ENCODE measurements at regions not wholly inside any gene's neighbourhood (a gene's known extent, or its start where the extent isn't known, plus 50 kb on each side); places are given as distances from the start of the nearest gene placed in this dataset.

GRCh38 chr5:72659726-72660125 is 152.5 kb upstream of the ZNF366 start:
- Histone ChIP-seq H3K4me1 (replicated peaks in 1 of 2) (no peaks in the 10 kb centered on the region), H3K36me3 (replicated peaks in 1 of 2) (no peaks in the 10 kb centered on the region), H3K4me3 (no peak overlapping the region), H3K27me3 (no peaks in the 10 kb centered on the region), H3K9me3 (replicated peaks in 1 of 3) (no peaks in the 10 kb centered on the region), H3K27ac (no peak overlapping the region)
- intact Hi-C loops (cut with DNase I), result no loop called here
- TF ChIP-seq POLR2A (IDR thresholded peaks at IDR 0.05), result no peak
- TF ChIP-seq CTCF (IDR thresholded peaks at IDR 0.05), result no peak
- WGBS, 4 donors, result 90 to 91% (median 90%) methylated on average over 4 of the region's 4 CpGs
- DNase-seq, result no peak

GRCh38 chr5:72658761-72659540 is 151.7 kb upstream of the ZNF366 start:
- Histone ChIP-seq H3K27me3 (no peaks in the 10 kb centered on the region), H3K9me3 (replicated peaks in 1 of 3) (no peaks in the 10 kb centered on the region), H3K4me3 (no peak overlapping the region), H3K36me3 (replicated peaks in 1 of 2) (no peaks in the 10 kb centered on the region), H3K27ac (no peak overlapping the region), H3K4me1 (replicated peaks in 1 of 2) (no peaks in the 10 kb centered on the region)
- intact Hi-C loops (cut with DNase I), result no loop called here
- TF ChIP-seq CTCF (IDR thresholded peaks at IDR 0.05) (no peak), POLR2A (IDR thresholded peaks at IDR 0.05) (no peak)
- no peak for DNase-seq
- 83 to 93% (median 88%) methylated on average over 4 of the region's 4 CpGs for WGBS, 4 donors

GRCh38 chr5:72658161-72658560 is 151.0 kb upstream of the ZNF366 start:
- intact Hi-C loops (cut with DNase I), result no loop called here
- Histone ChIP-seq H3K4me1 (replicated peaks in 1 of 2) (no peaks in the 10 kb centered on the region), H3K36me3 (replicated peaks in 1 of 2) (no peaks in the 10 kb centered on the region), H3K9me3 (replicated peaks in 1 of 3) (no peaks in the 10 kb centered on the region), H3K27ac (no peak overlapping the region), H3K27me3 (no peaks in the 10 kb centered on the region), H3K4me3 (no peak overlapping the region)
- 91 to 96% (median 93%) methylated on average over 3 of the region's 3 CpGs for WGBS, 4 donors
- TF ChIP-seq CTCF (IDR thresholded peaks at IDR 0.05), result no peak
- TF ChIP-seq POLR2A (IDR thresholded peaks at IDR 0.05), result no peak
- no peak for DNase-seq

- Histone ChIP-seq H3K9me3 (replicated peaks in 1 of 3) (no peaks in the 10 kb centered on the region), H3K27ac (no peak overlapping the region), H3K4me3 (no peak overlapping the region), H3K27me3 (no peaks in the 10 kb centered on the region), H3K4me1 (replicated peaks in 1 of 2) (no peaks in the 10 kb centered on the region), H3K36me3 (replicated peaks in 1 of 2) (no peaks in the 10 kb centered on the region)
- TF ChIP-seq CTCF (IDR thresholded peaks at IDR 0.05) (no peak), POLR2A (IDR thresholded peaks at IDR 0.05) (no peak)
- intact Hi-C loops (cut with DNase I), result no loop called here
- DNase-seq, result no peak
- 90 to 95% (median 92%) methylated on average over 2 of the region's 2 CpGs for WGBS, 4 donors
These were observed 149.7 kb upstream of the ZNF366 start for GRCh38 chr5:72656756-72657513.
